Endothelial cell (in vitro differentiated cells): ENCODE measurements at regions not wholly inside any gene's neighbourhood (a gene's known extent, or its start where the extent isn't known, plus 50 kb on each side); places are given as distances from the start of the nearest gene placed in this dataset.

ENCODE experiments used
- DNase-seq: peaks from one replicate; pipeline ENCODE4 v3.0.0; 2021; ENCODE audit warnings: low spot score
- H3K27ac Mint-ChIP-seq: one replicate; pipeline ENCODE4 v1.8.0; 2021; ENCODE audit warnings: mixed read lengths, inconsistent platforms; ENCODE audit not compliant: unreplicated experiment
- H3K27me3 Mint-ChIP-seq: one replicate; pipeline ENCODE4 v1.8.0; 2021; ENCODE audit warnings: mild to moderate bottlenecking, moderate library complexity, mixed read lengths, inconsistent platforms; ENCODE audit not compliant: unreplicated experiment
- H3K36me3 Mint-ChIP-seq: one replicate; pipeline ENCODE4 v1.8.0; 2021; ENCODE audit warnings: mild to moderate bottlenecking, low read depth, mixed read lengths, inconsistent platforms; ENCODE audit not compliant: unreplicated experiment
- H3K4me1 Mint-ChIP-seq: one replicate; pipeline ENCODE4 v1.8.0; 2021; ENCODE audit warnings: mild to moderate bottlenecking, mixed read lengths, inconsistent platforms; ENCODE audit not compliant: unreplicated experiment
- H3K4me3 Mint-ChIP-seq: one replicate; pipeline ENCODE4 v1.8.0; 2021; ENCODE audit warnings: mild to moderate bottlenecking, mixed read lengths, inconsistent platforms; ENCODE audit not compliant: unreplicated experiment
- H3K9me3 Mint-ChIP-seq: one replicate; pipeline ENCODE4 v1.8.0; 2021; ENCODE audit warnings: mixed read lengths, inconsistent platforms; ENCODE audit not compliant: unreplicated experiment
- CTCF ChIP-seq: fragments of 200-600 bp; sonication (generic); IDR thresholded peaks from one replicate; pipeline ENCODE4 v1.5.0; 2021; ENCODE audit warnings: antibody characterized with exemption; ENCODE audit not compliant: unreplicated experiment

DNA sequence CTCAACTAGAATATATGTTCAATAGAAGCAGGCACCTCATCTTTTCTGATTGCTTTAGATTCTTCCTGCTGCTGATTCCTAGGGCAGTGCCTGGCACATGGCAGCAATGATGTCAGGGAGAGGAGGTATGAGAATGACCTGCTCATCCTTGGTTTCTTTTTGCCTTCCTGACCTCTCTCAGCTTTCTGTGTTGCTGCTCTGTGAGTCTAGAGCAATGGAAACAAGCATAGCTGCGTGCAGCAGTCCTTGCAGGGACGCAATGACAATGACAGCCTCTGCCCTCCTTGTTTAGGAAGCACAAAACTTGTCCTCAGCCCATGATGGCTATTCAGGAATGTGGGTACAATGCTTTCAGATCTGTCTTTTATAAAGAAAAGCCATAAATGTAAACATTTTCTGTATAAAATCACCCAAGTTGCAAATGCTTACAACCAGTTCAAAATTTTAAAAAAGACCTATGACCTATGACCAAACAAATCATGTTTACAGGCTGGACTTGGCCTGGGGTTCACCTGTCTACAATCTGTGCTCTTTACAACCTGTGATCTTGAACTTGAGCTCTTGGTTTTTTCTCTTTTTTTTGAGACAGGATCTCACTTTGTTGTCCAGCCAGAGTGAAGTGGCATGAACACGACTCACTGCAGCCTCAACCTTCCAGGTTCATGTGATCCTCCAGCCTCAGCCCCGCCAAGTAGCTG is 549.4 kb upstream of the ATP2B1 start:
- H3K4me3 Mint-ChIP-seq, result no peak overlapping the region
- no peaks in the 10 kb centered on the region for H3K9me3 Mint-ChIP-seq
- no peak for TF ChIP-seq CTCF
- no peak for DNase-seq
- no peaks in the 10 kb centered on the region for H3K36me3 Mint-ChIP-seq
- H3K27me3 Mint-ChIP-seq, result no peaks in the 10 kb centered on the region
- no peaks in the 10 kb centered on the region for H3K4me1 Mint-ChIP-seq
- H3K27ac Mint-ChIP-seq, result no peak overlapping the region

DNA sequence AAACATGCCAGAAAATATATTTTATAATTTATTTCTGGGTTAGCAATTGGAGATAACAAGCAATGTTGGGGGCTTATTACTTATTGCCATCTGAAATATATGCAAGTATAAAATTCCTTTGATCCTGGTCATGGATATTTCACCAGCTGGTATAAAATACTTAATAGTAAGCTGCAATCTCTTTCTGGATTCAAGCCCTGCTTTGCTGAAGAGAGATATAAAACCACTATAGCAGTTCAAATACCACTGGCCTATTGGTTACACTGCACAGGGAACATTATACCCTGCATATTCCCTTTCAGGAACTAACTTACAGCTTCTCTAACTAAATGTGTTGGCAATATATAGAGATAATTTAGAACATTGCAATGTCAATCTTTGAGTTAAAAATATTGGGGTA is 546.2 kb upstream of the ATP2B1 start:
- no peaks in the 10 kb centered on the region for H3K36me3 Mint-ChIP-seq
- no peaks in the 10 kb centered on the region for H3K4me1 Mint-ChIP-seq
- no peak overlapping the region for H3K27ac Mint-ChIP-seq
- TF ChIP-seq CTCF, result no peak
- DNase-seq, result no peak
- no peaks in the 10 kb centered on the region for H3K27me3 Mint-ChIP-seq
- no peaks in the 10 kb centered on the region for H3K9me3 Mint-ChIP-seq
- H3K4me3 Mint-ChIP-seq, result no peak overlapping the region

- no peak overlapping the region for H3K27ac Mint-ChIP-seq
Measured at GRCh38 chr12:90253674-90254181, 545.1 kb upstream of the ATP2B1 start.

GRCh38 chr12:90253136-90253535 is 544.5 kb upstream of the ATP2B1 start:
- no peaks in the 10 kb centered on the region for H3K36me3 Mint-ChIP-seq
- TF ChIP-seq CTCF, result no peak
- H3K9me3 Mint-ChIP-seq, result no peaks in the 10 kb centered on the region

More at GRCh38 chr12:90253674-90254181, 545.1 kb upstream of the ATP2B1 start:
- no peak for DNase-seq
- no peaks in the 10 kb centered on the region for H3K36me3 Mint-ChIP-seq
- no peaks in the 10 kb centered on the region for H3K9me3 Mint-ChIP-seq
- H3K4me3 Mint-ChIP-seq, result no peak overlapping the region
- no peaks in the 10 kb centered on the region for H3K4me1 Mint-ChIP-seq
- no peak for TF ChIP-seq CTCF
- H3K27me3 Mint-ChIP-seq, result no peaks in the 10 kb centered on the region

GRCh38 chr12:90250766-90251165 is 542.1 kb upstream of the ATP2B1 start:
- Mint-ChIP-seq H3K4me3 (no peak overlapping the region), H3K27me3 (no peaks in the 10 kb centered on the region), H3K36me3 (no peaks in the 10 kb centered on the region), H3K4me1 (no peaks in the 10 kb centered on the region), H3K9me3 (no peaks in the 10 kb centered on the region), H3K27ac (no peak overlapping the region)
- TF ChIP-seq CTCF, result no peak
- no peak for DNase-seq

More at GRCh38 chr12:90253136-90253535, 544.5 kb upstream of the ATP2B1 start:
- no peak overlapping the region for H3K4me3 Mint-ChIP-seq
- DNase-seq, result no peak
- no peak overlapping the region for H3K27ac Mint-ChIP-seq
- no peaks in the 10 kb centered on the region for H3K4me1 Mint-ChIP-seq
- no peaks in the 10 kb centered on the region for H3K27me3 Mint-ChIP-seq
